Left lung (tissue), 4 donors: ENCODE measurements at regions not wholly inside any gene's neighbourhood (a gene's known extent, or its start where the extent isn't known, plus 50 kb on each side); places are given as distances from the start of the nearest gene placed in this dataset.
A peak's percentile ranks its signal among the peaks of the same experiment; 100 is the strongest.

Source experiments
- ATAC-seq: fragments of 200-7000 bp; cut with Tn5 transposase; one replicate; pipeline ENCODE4 v1.9.1; 2020; ENCODE audit warnings: moderate library complexity
- DNase-seq, 4 donors: peaks; one replicate each; pipeline ENCODE4 v3.0.0-alpha.2; 2013 to 2020
- H3K27ac ChIP-seq, 2 donors: fragments of 200-600 bp; sonication (generic) in 1 of 2; one replicate each; pipeline versions ENCODE4 v1.5.0 to v1.8.0; 2020 to 2021
- H3K27me3 ChIP-seq, 2 donors: fragments of 200-600 bp; sonication (generic) in 1 of 2; one replicate each; pipeline versions ENCODE4 v1.5.0 to v1.8.0; 2020 to 2021
- H3K36me3 ChIP-seq, 2 donors: fragments of 200-600 bp; sonication (generic) in 1 of 2; one replicate each; pipeline versions ENCODE4 v1.5.0 to v1.8.0; 2020 to 2021
- H3K4me1 ChIP-seq, 2 donors: fragments of 200-600 bp; one replicate each; pipeline ENCODE4 v1.8.0; 2021
- H3K4me3 ChIP-seq, 2 donors: fragments of 200-600 bp; sonication (generic) in 1 of 2; one replicate each; pipeline versions ENCODE4 v1.5.0 to v1.8.0; 2020 to 2021; ENCODE audit warnings: mild to moderate bottlenecking in 1 of 2
- H3K9me3 ChIP-seq, 2 donors: fragments of 200-600 bp; sonication (generic) in 1 of 2; one replicate each; pipeline versions ENCODE4 v1.5.0 to v1.8.0; 2020 to 2021
- intact Hi-C, 2 donors: fragments of 100-400 bp; cut with DNase I; formaldehyde crosslinking; loops; one replicate each; pipeline versions ENCODE4 v1.11.2 to v1.14.2; 2022
- TF ChIP-seq, protein P1 (sequence below), 2 donors: fragments of 200-600 bp; sonication (generic) in 1 of 2; IDR thresholded peaks; one replicate each; pipeline versions ENCODE4 v1.5.0 to v1.8.0; 2021; ENCODE audit warnings: antibody characterized with exemption in 2 of 2
- donor health status: DM: no; HTN: yes; CAD: no.
- donor health status: DM: no; HTN: no; CAD: no.

GRCh38 chr1:99115231-99115630 is 110.6 kb upstream of the PLPPR5 start:
- H3K4me1 ChIP-seq = no peaks in the 10 kb centered on the region
- intact Hi-C loops = no loop called here
- TF ChIP-seq, protein P1, sequence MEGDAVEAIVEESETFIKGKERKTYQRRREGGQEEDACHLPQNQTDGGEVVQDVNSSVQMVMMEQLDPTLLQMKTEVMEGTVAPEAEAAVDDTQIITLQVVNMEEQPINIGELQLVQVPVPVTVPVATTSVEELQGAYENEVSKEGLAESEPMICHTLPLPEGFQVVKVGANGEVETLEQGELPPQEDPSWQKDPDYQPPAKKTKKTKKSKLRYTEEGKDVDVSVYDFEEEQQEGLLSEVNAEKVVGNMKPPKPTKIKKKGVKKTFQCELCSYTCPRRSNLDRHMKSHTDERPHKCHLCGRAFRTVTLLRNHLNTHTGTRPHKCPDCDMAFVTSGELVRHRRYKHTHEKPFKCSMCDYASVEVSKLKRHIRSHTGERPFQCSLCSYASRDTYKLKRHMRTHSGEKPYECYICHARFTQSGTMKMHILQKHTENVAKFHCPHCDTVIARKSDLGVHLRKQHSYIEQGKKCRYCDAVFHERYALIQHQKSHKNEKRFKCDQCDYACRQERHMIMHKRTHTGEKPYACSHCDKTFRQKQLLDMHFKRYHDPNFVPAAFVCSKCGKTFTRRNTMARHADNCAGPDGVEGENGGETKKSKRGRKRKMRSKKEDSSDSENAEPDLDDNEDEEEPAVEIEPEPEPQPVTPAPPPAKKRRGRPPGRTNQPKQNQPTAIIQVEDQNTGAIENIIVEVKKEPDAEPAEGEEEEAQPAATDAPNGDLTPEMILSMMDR (IDR thresholded peaks at IDR 0.05) = no peak
- no peak overlapping the region for H3K27ac ChIP-seq
- DNase-seq = no peak
- no peaks in the 10 kb centered on the region for H3K36me3 ChIP-seq
- H3K9me3 ChIP-seq = no peaks in the 10 kb centered on the region
- no peak for ATAC-seq
- H3K27me3 ChIP-seq = no peaks in the 10 kb centered on the region
- no peak overlapping the region for H3K4me3 ChIP-seq

DNA sequence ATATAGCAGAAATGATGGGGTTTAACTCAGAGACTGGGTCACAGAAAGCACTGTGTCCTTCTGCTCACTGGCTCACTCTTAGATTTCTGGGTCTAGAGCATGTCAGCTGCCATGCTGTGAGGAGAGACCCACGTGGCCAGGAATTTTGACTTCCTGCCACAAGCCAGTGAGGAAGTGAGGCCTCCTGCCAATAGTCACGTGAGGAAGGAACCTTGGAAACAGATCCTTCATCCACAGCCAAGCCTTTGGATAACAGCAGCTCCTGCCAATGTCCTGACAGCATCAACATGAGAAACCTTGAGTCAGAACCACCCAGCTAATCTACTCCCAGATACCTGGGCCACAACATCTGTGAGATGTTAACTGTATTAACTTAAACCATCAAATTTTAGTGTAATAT is 114.5 kb upstream of the PLPPR5 start:
- H3K27ac ChIP-seq = no peak overlapping the region
- DNase-seq = peak in 1 of 4 donors; percentile 2
- TF ChIP-seq, protein P1 (IDR thresholded peaks at IDR 0.05) = no peak
- H3K9me3 ChIP-seq = no peaks in the 10 kb centered on the region
- no peaks in the 10 kb centered on the region for H3K4me1 ChIP-seq
- ATAC-seq = no peak
- no peak overlapping the region for H3K4me3 ChIP-seq
- H3K36me3 ChIP-seq = no peaks in the 10 kb centered on the region
- intact Hi-C loops = no loop called here
- H3K27me3 ChIP-seq = no peaks in the 10 kb centered on the region

- Histone ChIP-seq H3K27me3 (no peaks in the 10 kb centered on the region), H3K4me3 (no peak overlapping the region), H3K9me3 (no peaks in the 10 kb centered on the region), H3K36me3 (no peaks in the 10 kb centered on the region), H3K4me1 (no peaks in the 10 kb centered on the region), H3K27ac (no peak overlapping the region)
- TF ChIP-seq, protein P1 (IDR thresholded peaks at IDR 0.05) = no peak
- ATAC-seq (no peak), DNase-seq (no peak)
- intact Hi-C loops = no loop called here
These were observed 117.4 kb upstream of the PLPPR5 start for GRCh38 chr1:99122039-99122438.

DNA sequence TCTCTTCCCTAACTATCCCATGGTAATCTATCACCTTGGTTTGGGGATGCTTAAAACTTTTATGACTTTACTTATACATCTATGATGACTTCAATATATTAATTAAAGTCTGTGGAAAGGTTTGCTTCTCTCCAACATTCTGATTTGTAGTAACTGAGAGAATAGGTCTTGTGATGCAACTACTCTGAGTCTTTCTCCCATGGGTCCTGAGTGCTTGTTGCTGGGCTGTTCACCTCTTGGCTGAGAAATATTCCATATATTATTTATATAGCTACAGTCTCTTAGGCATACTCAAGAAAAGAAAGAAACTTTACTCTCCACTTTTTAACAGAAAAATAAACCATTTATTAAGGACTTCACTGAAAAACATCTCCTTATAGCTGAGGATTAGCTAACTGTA is 119.3 kb upstream of the PLPPR5 start:
- intact Hi-C loops = no loop called here
- Histone ChIP-seq H3K36me3 (no peaks in the 10 kb centered on the region), H3K4me3 (no peak overlapping the region), H3K4me1 (no peaks in the 10 kb centered on the region), H3K27ac (no peak overlapping the region), H3K9me3 (no peaks in the 10 kb centered on the region), H3K27me3 (no peaks in the 10 kb centered on the region)
- DNase-seq = no peak
- ATAC-seq = no peak
- TF ChIP-seq, protein P1 (IDR thresholded peaks at IDR 0.05) = no peak

- intact Hi-C loops = no loop called here
- Histone ChIP-seq H3K4me1 (no peaks in the 10 kb centered on the region), H3K9me3 (no peaks in the 10 kb centered on the region), H3K36me3 (no peaks in the 10 kb centered on the region), H3K27ac (no peak overlapping the region), H3K4me3 (no peak overlapping the region), H3K27me3 (no peaks in the 10 kb centered on the region)
- ATAC-seq (no peak), DNase-seq (no peak)
- TF ChIP-seq, protein P1 (IDR thresholded peaks at IDR 0.05) = no peak
These were observed 126.9 kb upstream of the PLPPR5 start for GRCh38 chr1:99131546-99131945.
